Peyer's patch (tissue), 4 donors: ENCODE measurements at regions not wholly inside any gene's neighbourhood (a gene's known extent, or its start where the extent isn't known, plus 50 kb on each side); places are given as distances from the start of the nearest gene placed in this dataset.

Source experiments
- POLR2A ChIP-seq, 2 donors: fragments of 450-650 bp; IDR thresholded peaks; one replicate each; pipeline ENCODE4 v1.5.1; 2017; ENCODE audit warnings: antibody characterized with exemption in 2 of 2, mild to moderate bottlenecking in 2 of 2, moderate library complexity in 2 of 2
- TF ChIP-seq, protein P1 (sequence below), 6 experiments: fragments of 450-650 bp in 4 of 6; fragments of 200-600 bp in 2 of 6; sonication (generic) in 1 of 6; IDR thresholded peaks; one replicate each; pipeline ENCODE4 v1.5.1; 2017 to 2019; ENCODE audit warnings: antibody characterized with exemption in 6 of 6, mild to moderate bottlenecking in 3 of 6, moderate library complexity in 1 of 6

DNA sequence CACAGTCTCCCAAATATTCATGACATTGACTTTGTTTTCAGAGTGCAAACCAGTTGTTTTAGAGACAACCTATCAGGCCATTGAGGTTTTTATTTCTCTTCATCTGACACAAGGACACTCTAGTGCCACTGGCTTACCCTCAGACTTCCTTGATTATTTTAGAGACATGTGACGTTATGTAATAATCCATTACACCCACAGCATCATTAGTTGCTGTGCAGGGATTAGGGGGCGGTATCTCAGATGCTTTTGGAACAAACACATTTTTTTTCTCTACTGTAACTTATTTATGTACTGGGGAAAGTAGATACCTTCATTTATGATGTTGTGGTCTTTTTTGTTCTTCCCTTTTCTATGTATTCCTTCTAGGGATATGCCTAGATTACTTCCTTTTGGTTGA, 2293.1 kb downstream of the PCDH7 start:
- TF ChIP-seq POLR2A (IDR thresholded peaks at IDR 0.05), result no peak
- TF ChIP-seq, protein P1, sequence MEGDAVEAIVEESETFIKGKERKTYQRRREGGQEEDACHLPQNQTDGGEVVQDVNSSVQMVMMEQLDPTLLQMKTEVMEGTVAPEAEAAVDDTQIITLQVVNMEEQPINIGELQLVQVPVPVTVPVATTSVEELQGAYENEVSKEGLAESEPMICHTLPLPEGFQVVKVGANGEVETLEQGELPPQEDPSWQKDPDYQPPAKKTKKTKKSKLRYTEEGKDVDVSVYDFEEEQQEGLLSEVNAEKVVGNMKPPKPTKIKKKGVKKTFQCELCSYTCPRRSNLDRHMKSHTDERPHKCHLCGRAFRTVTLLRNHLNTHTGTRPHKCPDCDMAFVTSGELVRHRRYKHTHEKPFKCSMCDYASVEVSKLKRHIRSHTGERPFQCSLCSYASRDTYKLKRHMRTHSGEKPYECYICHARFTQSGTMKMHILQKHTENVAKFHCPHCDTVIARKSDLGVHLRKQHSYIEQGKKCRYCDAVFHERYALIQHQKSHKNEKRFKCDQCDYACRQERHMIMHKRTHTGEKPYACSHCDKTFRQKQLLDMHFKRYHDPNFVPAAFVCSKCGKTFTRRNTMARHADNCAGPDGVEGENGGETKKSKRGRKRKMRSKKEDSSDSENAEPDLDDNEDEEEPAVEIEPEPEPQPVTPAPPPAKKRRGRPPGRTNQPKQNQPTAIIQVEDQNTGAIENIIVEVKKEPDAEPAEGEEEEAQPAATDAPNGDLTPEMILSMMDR (IDR thresholded peaks at IDR 0.05), result no peak
